ENCODE measurements at regions not wholly inside any gene's neighbourhood (a gene's known extent, or its start where the extent isn't known, plus 50 kb on each side); places are given as distances from the start of the nearest gene placed in this dataset.
"Not testable (repeated sequence)": the region's sequence is repeated elsewhere in the genome, so short reads cannot be mapped to it uniquely, and the experiment has no call there.

GRCh38 chr10:91741356-91741755, 56.9 kb upstream of the TNKS2 start:
- no peak overlapping the region for H3K4me3 ChIP-seq
- no peak overlapping the region for H3K9ac ChIP-seq
- TF ChIP-seq EZH2 (IDR thresholded peaks at IDR 0.05) (no peak), EZH2phosphoT487 (IDR thresholded peaks at IDR 0.05) (no peak)
- no peaks in the 10 kb centered on the region for H3K4me1 ChIP-seq
- Mint-ChIP-seq H3K9me3 (peaks cover 9% of the 10 kb centered on the region), H3K4me1 (no peaks in the 10 kb centered on the region), H3K27me3 (ENCODE audit: insufficient read depth, low read depth) (no peaks in the 10 kb centered on the region), H3K27ac (no peak overlapping the region), H3K36me3 (no peaks in the 10 kb centered on the region), H3K4me3 (no peak overlapping the region)
- no peaks in the 10 kb centered on the region for H3K36me3 ChIP-seq
- H3F3A ChIP-seq (ENCODE audit: low read depth), result peaks cover 9% of the 10 kb centered on the region
- no peak for DNase-seq (ENCODE audit: low spot score)
- H4K20me1 ChIP-seq (ENCODE audit: low read depth), result no peaks in the 10 kb centered on the region
- no peak overlapping the region for H2AFZ ChIP-seq (replicated peaks)
- H3K4me2 ChIP-seq, result no peak overlapping the region
- H3K9me3 ChIP-seq (ENCODE audit: low read depth), result no peaks in the 10 kb centered on the region
- no peaks in the 10 kb centered on the region for H3K79me2 ChIP-seq (ENCODE audit: low read depth)
- H3K27me3 ChIP-seq, result peaks cover 7% of the 10 kb centered on the region
- no peak overlapping the region for H3K27ac ChIP-seq

GRCh38 chr10:91740353-91740924, 57.8 kb upstream of the TNKS2 start:
- no peak overlapping the region for H2AFZ ChIP-seq (replicated peaks)
- no peaks in the 10 kb centered on the region for H3K79me2 ChIP-seq (ENCODE audit: low read depth)
- peaks cover under 1% of the 10 kb centered on the region for H3F3A ChIP-seq (ENCODE audit: low read depth)
- no peak overlapping the region for H3K27ac Mint-ChIP-seq
- no peak overlapping the region for H3K27ac ChIP-seq
- H4K20me1 ChIP-seq (ENCODE audit: low read depth), result no peaks in the 10 kb centered on the region
- no peak for DNase-seq (ENCODE audit: low spot score)
- H3K36me3 ChIP-seq, result no peaks in the 10 kb centered on the region
- H3K4me1 Mint-ChIP-seq, result no peaks in the 10 kb centered on the region
- TF ChIP-seq CTCF (IDR thresholded peaks at IDR 0.05), result no peak
- TF ChIP-seq EZH2phosphoT487 (IDR thresholded peaks at IDR 0.05), result no peak
- TF ChIP-seq EZH2 (IDR thresholded peaks at IDR 0.05), result no peak
- H3K9ac ChIP-seq, result no peak overlapping the region
- H3K9me3 ChIP-seq (ENCODE audit: low read depth), result no peaks in the 10 kb centered on the region
- H3K9me3 Mint-ChIP-seq, result peaks cover under 1% of the 10 kb centered on the region
- H3K36me3 Mint-ChIP-seq, result no peaks in the 10 kb centered on the region
- no peak overlapping the region for H3K4me3 Mint-ChIP-seq
- H3K4me3 ChIP-seq, result no peak overlapping the region
- peaks cover 7% of the 10 kb centered on the region for H3K27me3 ChIP-seq
- H3K27me3 Mint-ChIP-seq (ENCODE audit: insufficient read depth, low read depth), result no peaks in the 10 kb centered on the region
- no peak overlapping the region for H3K4me2 ChIP-seq
- H3K4me1 ChIP-seq, result no peaks in the 10 kb centered on the region

- not testable (repeated sequence) for H3K4me3 ChIP-seq; H3F3A ChIP-seq (ENCODE audit: low read depth); H3K4me1 Mint-ChIP-seq; H2AFZ ChIP-seq (replicated peaks); H3K79me2 ChIP-seq (ENCODE audit: low read depth); H3K27me3 Mint-ChIP-seq (ENCODE audit: insufficient read depth, low read depth); H3K4me2 ChIP-seq; H3K4me1 ChIP-seq; H3K27ac ChIP-seq; H3K4me3 Mint-ChIP-seq; H4K20me1 ChIP-seq (ENCODE audit: low read depth); H3K9ac ChIP-seq; DNase-seq (ENCODE audit: low spot score); H3K36me3 Mint-ChIP-seq; H3K9me3 Mint-ChIP-seq; H3K9me3 ChIP-seq (ENCODE audit: low read depth); H3K27me3 ChIP-seq; H3K27ac Mint-ChIP-seq; H3K36me3 ChIP-seq
These were observed 66.0 kb upstream of the TNKS2 start for GRCh38 chr10:91732265-91732664.

GRCh38 chr10:91729339-91729738, 68.9 kb upstream of the TNKS2 start:
- not testable (repeated sequence) for H3K4me1 ChIP-seq; H3K27ac Mint-ChIP-seq; H3K27ac ChIP-seq; H3F3A ChIP-seq (ENCODE audit: low read depth); H3K4me2 ChIP-seq; H3K4me3 Mint-ChIP-seq; H3K9me3 ChIP-seq (ENCODE audit: low read depth); H3K9me3 Mint-ChIP-seq; DNase-seq (ENCODE audit: low spot score); H3K4me1 Mint-ChIP-seq; H3K36me3 Mint-ChIP-seq; H4K20me1 ChIP-seq (ENCODE audit: low read depth); H3K4me3 ChIP-seq; H3K79me2 ChIP-seq (ENCODE audit: low read depth); H3K9ac ChIP-seq; H3K27me3 ChIP-seq; H3K36me3 ChIP-seq; H2AFZ ChIP-seq (replicated peaks); H3K27me3 Mint-ChIP-seq (ENCODE audit: insufficient read depth, low read depth)

GRCh38 chr10:91726355-91726754, 71.9 kb upstream of the TNKS2 start:
- H4K20me1 ChIP-seq (ENCODE audit: low read depth), result no peaks in the 10 kb centered on the region
- TF ChIP-seq EZH2 (IDR thresholded peaks at IDR 0.05) (no peak), EZH2phosphoT487 (IDR thresholded peaks at IDR 0.05) (no peak), CTCF (IDR thresholded peaks at IDR 0.05) (no peak)
- DNase-seq (ENCODE audit: low spot score), result no peak
- no peak overlapping the region for H3K27ac ChIP-seq
- Mint-ChIP-seq H3K4me3 (no peak overlapping the region), H3K4me1 (no peaks in the 10 kb centered on the region), H3K27me3 (ENCODE audit: insufficient read depth, low read depth) (peaks cover 2% of the 10 kb centered on the region), H3K36me3 (no peaks in the 10 kb centered on the region), H3K9me3 (no peaks in the 10 kb centered on the region), H3K27ac (no peak overlapping the region)
- H3K4me2 ChIP-seq, result no peak overlapping the region
- H3K9ac ChIP-seq, result no peak overlapping the region
- H3K79me2 ChIP-seq (ENCODE audit: low read depth), result no peaks in the 10 kb centered on the region
- H3K4me3 ChIP-seq, result no peak overlapping the region
- H3F3A ChIP-seq (ENCODE audit: low read depth), result no peaks in the 10 kb centered on the region
- H3K4me1 ChIP-seq, result no peaks in the 10 kb centered on the region
- no peak overlapping the region for H2AFZ ChIP-seq (replicated peaks)
- H3K9me3 ChIP-seq (ENCODE audit: low read depth), result no peaks in the 10 kb centered on the region
- no peaks in the 10 kb centered on the region for H3K36me3 ChIP-seq
- no peaks in the 10 kb centered on the region for H3K27me3 ChIP-seq
